Stromal cell of bone marrow (primary cell): ENCODE measurements at regions not wholly inside any gene's neighbourhood (a gene's known extent, or its start where the extent isn't known, plus 50 kb on each side); places are given as distances from the start of the nearest gene placed in this dataset.

Experiments used
- DNase-seq: peaks from one replicate; pipeline ENCODE4 v3.0.0-alpha.2; 2012; ENCODE audit warnings: low read depth

- no peak for DNase-seq
Measured at GRCh38 chr9:115254287-115255180, 136.6 kb upstream of the TNC start.

DNA sequence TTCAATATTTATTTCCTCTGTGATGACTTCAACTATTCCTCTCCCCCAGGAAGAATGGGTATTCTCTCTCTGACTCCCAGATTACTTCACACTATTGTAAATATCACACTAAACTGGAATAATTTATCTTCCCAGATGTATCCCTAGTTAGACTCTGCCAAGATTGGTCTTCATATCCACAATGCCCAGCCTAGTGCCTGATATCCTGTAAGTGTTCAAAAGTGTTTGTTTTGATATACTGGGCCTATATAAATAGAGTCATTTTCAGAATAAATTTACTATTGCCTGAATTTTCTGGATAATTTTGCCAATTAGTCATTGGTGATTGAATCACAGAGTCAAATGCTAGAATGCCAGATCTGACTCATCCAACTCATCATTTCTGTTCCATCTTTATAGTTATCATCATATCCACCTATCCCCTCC is 143.7 kb upstream of the TNC start:
- peak; percentile 36 for DNase-seq

DNA sequence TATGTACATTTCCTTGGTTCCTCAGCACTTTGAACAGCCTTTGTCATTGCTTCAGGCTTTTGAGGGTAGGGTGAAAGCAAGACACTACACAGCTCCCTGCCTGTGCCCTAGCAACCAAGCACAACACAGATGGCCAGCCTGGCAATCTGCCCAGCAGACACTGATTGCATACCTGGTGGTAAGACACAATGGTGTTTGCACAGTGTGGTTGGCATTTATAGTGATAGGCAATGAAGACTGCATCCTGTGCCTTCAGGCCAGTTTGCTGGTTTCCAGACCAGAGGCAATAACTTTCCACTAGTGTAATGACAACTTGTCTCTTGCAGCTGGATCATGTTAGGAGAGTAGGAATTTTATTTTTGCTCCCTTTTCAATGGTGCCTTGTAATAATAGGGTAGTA is 144.5 kb upstream of the TNC start:
- DNase-seq = no peak

DNA sequence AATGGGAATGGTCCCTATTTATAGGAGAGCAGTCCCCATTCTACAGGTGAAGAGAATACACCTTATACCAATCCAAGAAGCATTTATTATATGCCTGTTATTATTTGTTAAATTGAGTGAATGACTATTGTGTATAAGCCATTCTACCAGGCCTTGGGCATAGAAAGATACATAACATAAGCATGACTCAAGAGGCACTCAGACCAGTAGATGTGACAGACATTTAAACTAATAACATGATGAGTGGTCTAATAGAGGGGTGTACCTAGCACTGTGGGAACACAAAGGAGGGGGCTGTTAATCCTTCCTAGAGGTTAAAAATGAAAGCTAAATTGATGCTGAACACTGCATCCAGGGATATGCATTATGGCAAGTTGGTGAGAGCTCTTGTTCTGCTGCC is 145.0 kb upstream of the TNC start:
- DNase-seq = no peak

GRCh38 chr9:115263371-115264075 is 145.6 kb upstream of the TNC start:
- peak; percentile 70 for DNase-seq

DNA sequence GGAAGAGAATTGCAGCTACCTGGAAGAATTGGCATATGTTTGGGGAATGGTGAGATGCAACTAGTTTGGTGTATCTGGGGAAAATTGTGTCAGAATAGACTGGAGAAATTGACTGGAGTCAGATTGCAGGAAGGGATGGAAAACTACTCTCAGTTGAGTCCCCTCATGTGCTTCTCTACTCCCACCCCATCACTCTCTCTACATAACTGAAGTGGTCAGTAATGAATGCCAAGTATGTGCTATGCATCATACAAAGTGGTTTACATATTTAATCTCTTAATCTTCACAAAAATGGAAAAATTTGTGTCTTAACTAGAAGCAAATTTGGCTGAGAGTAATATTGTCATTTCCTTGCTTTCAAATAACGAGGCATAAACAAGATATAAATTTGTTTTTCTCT is 146.4 kb upstream of the TNC start:
- peak; percentile 29 for DNase-seq

DNA sequence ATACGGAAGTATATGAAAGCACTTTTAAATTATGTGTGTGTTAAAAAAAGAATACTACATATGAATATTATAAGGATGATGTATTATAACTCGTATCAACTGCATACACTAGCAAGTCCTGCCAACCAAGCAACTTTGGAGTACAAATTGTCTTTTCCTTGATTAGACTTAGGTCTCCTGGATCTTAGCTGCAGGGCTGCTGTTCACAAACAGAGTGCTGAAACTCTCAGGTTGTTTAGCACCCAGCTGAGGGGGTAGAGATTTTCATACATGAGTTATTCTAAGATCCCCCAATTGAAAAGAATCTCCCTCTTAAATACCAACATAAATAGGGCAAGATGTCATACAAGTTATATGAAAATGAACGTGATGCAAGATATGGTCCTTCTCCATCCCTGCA is 149.8 kb upstream of the TNC start:
- no peak for DNase-seq

- DNase-seq = no peak
Measured at GRCh38 chr9:115275753-115276152, 157.8 kb upstream of the TNC start.

DNA sequence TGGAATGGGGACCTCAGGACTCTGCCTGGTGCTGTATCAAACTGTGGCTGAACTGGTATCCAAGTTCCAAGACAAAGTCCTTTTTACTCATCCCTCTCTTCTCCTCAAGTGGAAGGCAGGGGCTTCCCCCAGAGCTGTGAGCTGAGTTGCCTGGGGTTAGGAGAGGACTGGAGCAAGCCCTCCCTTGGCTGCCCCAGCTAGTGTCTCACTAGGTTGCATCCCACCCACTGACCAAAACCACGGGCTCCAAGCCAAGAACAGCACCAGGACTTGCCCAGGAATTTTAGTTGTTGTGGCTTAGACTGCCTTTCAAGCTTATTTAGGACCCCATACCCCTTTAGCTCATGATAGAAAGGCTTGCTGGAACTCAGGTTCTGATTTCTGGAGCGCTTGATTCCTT is 158.7 kb upstream of the TNC start:
- no peak for DNase-seq

DNA sequence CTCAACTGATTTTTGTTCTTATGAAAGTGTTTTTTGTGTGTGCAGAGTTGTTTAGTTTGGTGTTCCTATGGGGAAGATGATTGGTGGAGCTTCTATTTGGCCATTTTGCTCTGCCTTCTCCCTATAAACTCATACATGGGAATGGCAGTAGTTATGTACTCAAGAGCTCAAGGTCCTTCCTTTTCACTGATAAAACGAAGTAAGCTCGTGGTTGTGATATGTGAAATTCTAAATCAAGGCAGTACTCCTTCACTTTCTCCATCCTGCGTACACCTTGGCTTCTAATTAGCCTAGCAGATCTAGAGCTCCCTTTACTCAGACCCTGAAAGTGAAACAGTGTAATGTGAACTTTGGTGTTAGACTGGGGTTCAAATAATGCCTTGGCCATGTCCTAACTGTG is 159.3 kb upstream of the TNC start:
- no peak for DNase-seq

DNA sequence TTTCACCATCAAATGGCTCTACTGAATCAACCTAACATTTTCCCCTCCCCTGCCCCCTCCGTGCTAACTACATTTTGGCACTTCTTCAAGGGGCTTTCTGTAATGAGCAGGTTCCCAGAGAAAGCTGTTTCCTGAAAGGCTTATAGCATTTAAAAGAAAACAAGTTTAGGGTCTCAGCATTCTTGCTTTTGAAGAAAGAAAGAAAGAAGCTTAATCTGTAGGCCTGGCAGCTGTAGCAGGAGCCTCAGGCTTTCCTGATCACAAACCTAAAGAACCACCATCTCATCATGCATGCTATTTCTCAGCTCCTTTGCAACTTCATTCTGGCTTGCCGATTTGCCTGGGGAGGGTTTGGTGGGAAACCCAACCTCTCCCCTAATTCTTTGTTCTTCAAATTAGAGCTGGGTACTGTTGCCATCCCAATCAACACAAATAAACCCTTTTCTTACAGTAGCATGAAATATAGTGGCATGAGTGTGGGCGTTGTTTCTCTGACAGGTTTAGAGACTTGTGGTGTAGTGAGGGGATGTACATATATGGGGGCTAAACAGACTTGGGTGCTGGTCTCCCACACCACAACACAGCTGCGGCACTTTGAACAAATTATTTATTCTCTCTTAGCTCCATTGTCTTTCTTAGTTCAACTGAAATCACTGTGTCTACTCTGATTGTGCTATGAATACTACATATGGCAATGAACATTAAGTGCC is 160.5 kb upstream of the TNC start:
- no peak for DNase-seq

DNA sequence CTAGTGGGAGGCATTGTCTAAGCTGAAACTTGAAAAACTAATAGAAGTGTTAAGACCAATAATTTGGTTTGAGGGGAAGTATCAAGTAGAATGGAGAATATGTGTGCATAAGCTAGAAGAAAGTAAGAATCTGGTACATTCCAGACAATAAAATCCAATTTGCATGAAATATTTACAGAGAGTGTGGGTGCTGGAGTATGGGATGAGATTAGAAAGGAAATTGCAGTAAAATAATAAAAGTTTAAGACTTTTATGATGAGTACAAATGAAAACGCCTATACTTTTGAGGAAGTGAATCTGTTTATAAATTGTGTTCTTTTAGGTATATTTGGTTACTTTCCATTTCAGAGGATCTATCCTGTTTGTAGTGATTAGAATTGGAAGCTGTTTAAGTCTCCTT is 165.4 kb upstream of the TNC start:
- no peak for DNase-seq

- DNase-seq = no peak
Measured at GRCh38 chr9:115285836-115286235, 167.9 kb upstream of the TNC start.

DNA sequence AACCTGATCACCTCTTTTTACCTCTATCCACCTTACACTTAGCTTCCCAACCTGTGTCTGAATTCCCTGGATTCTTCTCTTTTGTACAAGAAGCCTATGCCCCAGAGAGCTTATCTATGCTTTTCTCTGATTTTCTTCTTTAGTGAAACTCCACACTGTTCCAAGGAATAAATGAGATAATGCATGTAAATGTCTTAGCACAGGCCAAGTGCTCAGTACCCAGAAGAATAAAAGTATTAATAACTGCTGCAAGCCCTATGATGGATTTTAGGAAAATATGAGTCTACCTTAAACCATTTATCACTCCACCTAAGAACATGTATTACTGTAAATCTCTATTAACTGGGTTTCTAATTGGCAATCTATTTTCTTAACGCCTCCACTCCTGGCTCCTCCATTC is 168.5 kb upstream of the TNC start:
- no peak for DNase-seq

- no peak for DNase-seq
Measured at GRCh38 chr9:115289757-115290208, 171.8 kb upstream of the TNC start.

DNA sequence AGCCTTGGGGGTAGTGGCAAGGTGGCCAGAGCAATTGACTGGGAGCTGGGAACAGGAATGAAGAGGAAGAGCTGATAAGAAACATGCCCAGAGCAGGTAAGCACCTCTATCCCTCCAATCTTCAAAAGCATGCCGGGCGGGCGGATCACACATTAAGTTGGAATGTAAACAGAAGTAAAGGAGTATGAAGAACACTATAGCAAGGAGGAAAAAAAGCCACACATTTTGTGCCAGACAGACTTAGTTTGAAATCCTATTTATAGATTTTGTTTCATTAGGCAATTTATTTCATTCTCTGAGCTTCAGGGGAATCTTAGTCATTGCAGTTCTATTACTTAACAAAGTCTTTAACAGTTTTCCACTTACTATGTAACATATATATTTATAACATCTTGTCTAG is 173.9 kb upstream of the TNC start:
- DNase-seq = no peak

GRCh38 chr9:115292584-115293279 is 174.8 kb upstream of the TNC start:
- no peak for DNase-seq

DNA sequence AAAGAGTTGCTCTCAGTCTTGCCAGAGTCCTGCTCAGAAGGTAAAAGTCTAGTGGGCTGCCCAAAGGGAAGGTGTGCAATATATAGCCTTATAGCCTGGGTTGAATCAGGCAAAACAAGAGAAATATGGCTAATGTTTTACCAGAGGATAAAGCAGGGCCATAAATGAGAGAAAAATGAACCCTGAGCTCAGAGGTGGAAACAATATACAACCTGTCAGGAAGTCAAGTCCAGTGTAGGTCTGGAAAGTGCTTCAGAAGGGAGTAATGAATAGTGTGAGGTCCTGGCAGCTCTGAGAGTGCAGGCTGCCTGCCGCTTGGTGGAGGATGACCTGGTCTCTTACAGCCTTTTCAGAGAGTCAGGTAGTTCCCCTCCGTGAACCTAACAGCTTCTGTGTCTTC is 177.8 kb upstream of the TNC start:
- DNase-seq = no peak

GRCh38 chr9:115296831-115297565 is 179.0 kb upstream of the TNC start:
- no peak for DNase-seq

GRCh38 chr9:115300116-115300515 is 182.2 kb upstream of the TNC start:
- no peak for DNase-seq

- no peak for DNase-seq
Measured at GRCh38 chr9:115300874-115301273, 182.9 kb upstream of the TNC start.
